ENCODE measurements at regions not wholly inside any gene's neighbourhood (a gene's known extent, or its start where the extent isn't known, plus 50 kb on each side); places are given as distances from the start of the nearest gene placed in this dataset.

DNA sequence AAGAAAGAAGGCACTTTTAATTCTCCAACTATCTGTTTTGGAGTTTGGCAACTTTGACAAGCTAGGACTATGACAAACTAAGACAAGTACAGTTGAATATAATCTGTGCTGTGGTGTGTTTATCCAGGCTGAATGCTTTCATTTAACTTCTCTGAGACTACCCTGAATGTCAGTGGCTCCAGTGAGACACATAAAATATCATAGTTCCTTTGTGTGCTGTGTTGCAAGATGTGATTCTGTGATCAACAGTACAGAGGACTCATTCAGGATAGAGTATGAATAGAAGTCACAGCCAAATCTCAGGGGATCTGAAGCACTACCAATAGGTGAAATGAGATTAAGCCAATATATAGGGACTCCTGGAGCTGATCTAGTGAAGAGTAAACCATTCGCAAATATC, 876.9 kb upstream of the FBXO33 start:
- no peaks in the 10 kb centered on the region for H3K9me3 ChIP-seq (ENCODE audit: control insufficient read depth, insufficient read depth, low read length)
- H3K36me3 ChIP-seq (ENCODE audit: control insufficient read depth, insufficient read depth, low read length) = no peaks in the 10 kb centered on the region
- no peaks in the 10 kb centered on the region for H3K27me3 ChIP-seq (ENCODE audit: control insufficient read depth, insufficient read depth, low read length)
- no peak overlapping the region for H3K27ac ChIP-seq (ENCODE audit: low read depth, low read length)
- H3K4me1 ChIP-seq (ENCODE audit: control insufficient read depth, insufficient read depth, low read length) = no peaks in the 10 kb centered on the region
- H3K9ac ChIP-seq (ENCODE audit: low read depth, low read length) = no peak overlapping the region
- H3K4me3 ChIP-seq (ENCODE audit: low read depth, low read length) = no peak overlapping the region

DNA sequence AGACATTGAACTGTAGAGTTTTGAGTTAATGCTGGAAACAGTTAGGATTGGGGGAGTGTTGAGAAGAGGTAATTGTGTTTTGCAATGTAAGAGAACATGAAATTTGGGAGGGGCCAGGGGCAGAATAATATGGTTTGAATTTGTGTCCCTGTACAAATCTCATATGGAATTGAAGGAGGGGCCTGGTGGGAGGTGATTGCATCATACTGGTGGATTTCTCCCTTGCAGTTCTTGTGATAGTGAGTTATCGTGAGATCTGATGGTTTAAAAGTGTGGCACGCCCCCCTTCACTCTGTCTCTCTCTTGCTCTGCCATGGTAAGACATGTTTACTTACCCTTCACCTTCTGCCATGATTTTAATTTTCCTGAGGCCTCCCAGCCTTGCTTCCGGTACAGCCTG, 876.0 kb upstream of the FBXO33 start:
- Histone ChIP-seq H3K36me3 (ENCODE audit: control insufficient read depth, insufficient read depth, low read length) (no peaks in the 10 kb centered on the region), H3K4me3 (ENCODE audit: low read depth, low read length) (no peak overlapping the region), H3K9me3 (ENCODE audit: control insufficient read depth, insufficient read depth, low read length) (no peaks in the 10 kb centered on the region), H3K27me3 (ENCODE audit: control insufficient read depth, insufficient read depth, low read length) (no peaks in the 10 kb centered on the region), H3K4me1 (ENCODE audit: control insufficient read depth, insufficient read depth, low read length) (no peaks in the 10 kb centered on the region), H3K9ac (ENCODE audit: low read depth, low read length) (no peak overlapping the region), H3K27ac (ENCODE audit: low read depth, low read length) (no peak overlapping the region)

DNA sequence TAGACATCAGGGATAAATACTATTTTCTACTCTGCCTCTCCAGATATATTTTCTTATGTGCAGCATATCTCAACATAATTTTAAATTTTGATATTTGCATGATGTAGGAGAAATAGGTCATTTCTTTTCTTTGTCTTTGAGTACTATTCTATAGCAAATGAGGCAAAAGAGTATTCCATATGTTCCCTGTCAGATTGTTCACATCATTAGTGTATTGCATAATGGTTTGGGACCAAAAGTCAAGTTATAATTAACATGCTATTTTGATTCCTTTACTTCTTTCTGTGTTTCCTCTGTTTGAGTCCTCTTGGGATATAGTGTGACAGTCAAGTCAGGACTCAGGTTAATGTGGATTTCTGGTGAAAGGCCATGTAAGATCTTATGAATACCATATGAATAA, 864.6 kb upstream of the FBXO33 start:
- H3K36me3 ChIP-seq (ENCODE audit: control insufficient read depth, insufficient read depth, low read length) = no peaks in the 10 kb centered on the region

DNA sequence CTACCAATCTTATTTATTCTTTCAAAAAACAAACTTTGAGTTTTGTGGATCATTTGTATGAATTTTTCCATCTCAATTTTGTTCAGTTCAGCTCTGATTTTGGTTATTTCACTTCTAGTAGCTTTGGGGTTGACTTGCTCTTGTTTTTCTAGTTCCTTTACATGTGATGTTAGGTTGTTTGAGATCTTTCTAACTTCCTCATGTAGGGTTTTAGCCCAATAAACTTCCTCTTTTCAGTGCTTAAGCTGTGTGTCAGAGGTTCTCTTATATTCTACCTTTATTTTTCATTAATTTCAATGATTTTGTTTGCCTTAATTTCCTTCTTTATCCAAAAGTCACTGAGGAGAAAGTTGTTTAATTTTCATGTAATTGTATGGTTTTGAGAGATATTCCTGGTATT, 860.4 kb upstream of the FBXO33 start:
- Histone ChIP-seq H3K9me3 (ENCODE audit: control insufficient read depth, insufficient read depth, low read length) (peaks cover 9% of the 10 kb centered on the region), H3K4me1 (ENCODE audit: control insufficient read depth, insufficient read depth, low read length) (no peaks in the 10 kb centered on the region), H3K9ac (ENCODE audit: low read depth, low read length) (no peak overlapping the region), H3K27me3 (ENCODE audit: control insufficient read depth, insufficient read depth, low read length) (no peaks in the 10 kb centered on the region), H3K4me3 (ENCODE audit: low read depth, low read length) (no peak overlapping the region), H3K27ac (ENCODE audit: low read depth, low read length) (no peak overlapping the region), H3K36me3 (ENCODE audit: control insufficient read depth, insufficient read depth, low read length) (no peaks in the 10 kb centered on the region)

More for the DNA sequence above, 864.6 kb upstream of the FBXO33 start:
- H3K27me3 ChIP-seq (ENCODE audit: control insufficient read depth, insufficient read depth, low read length) = no peaks in the 10 kb centered on the region
- peaks cover 9% of the 10 kb centered on the region for H3K9me3 ChIP-seq (ENCODE audit: control insufficient read depth, insufficient read depth, low read length)
- no peak overlapping the region for H3K9ac ChIP-seq (ENCODE audit: low read depth, low read length)
- no peak overlapping the region for H3K27ac ChIP-seq (ENCODE audit: low read depth, low read length)
- H3K4me3 ChIP-seq (ENCODE audit: low read depth, low read length) = no peak overlapping the region
- no peaks in the 10 kb centered on the region for H3K4me1 ChIP-seq (ENCODE audit: control insufficient read depth, insufficient read depth, low read length)

- no peaks in the 10 kb centered on the region for H3K4me1 ChIP-seq (ENCODE audit: control insufficient read depth, insufficient read depth, low read length)
- H3K9me3 ChIP-seq (ENCODE audit: control insufficient read depth, insufficient read depth, low read length) = no peaks in the 10 kb centered on the region; the same call in 1 of the 2 replicates
- H3K4me3 ChIP-seq (ENCODE audit: low read depth, low read length) = no peak overlapping the region
- H3K36me3 ChIP-seq (ENCODE audit: control insufficient read depth, insufficient read depth, low read length) = no peaks in the 10 kb centered on the region
- no peak overlapping the region for H3K9ac ChIP-seq (ENCODE audit: low read depth, low read length)
- no peaks in the 10 kb centered on the region for H3K27me3 ChIP-seq (ENCODE audit: control insufficient read depth, insufficient read depth, low read length)
- H3K27ac ChIP-seq (ENCODE audit: low read depth, low read length) = no peak overlapping the region
These were observed 850.0 kb upstream of the FBXO33 start for GRCh38 chr14:40282196-40282595.

DNA sequence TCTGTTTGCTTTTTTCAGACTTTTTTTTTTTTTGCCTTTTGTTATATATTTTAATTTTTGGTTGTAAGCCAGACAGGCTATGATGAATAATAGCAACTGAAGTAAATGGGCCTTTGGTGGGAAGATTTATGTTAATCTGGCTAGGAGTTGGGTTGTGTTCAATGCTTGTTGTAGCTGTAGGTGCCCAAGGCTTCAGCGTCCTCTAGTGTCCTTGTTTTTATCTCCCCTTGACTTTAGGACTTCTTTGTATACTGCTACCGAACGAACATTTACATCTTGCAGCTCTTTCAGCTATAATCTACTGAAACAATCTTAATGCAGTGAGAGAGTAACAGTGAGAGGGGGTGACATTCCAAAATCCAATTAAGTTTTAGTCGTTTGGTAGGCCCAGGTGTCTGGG, 848.4 kb upstream of the FBXO33 start:
- Histone ChIP-seq H3K4me1 (ENCODE audit: control insufficient read depth, insufficient read depth, low read length) (no peaks in the 10 kb centered on the region), H3K9ac (ENCODE audit: low read depth, low read length) (no peak overlapping the region), H3K9me3 (ENCODE audit: control insufficient read depth, insufficient read depth, low read length) (no peaks in the 10 kb centered on the region; the same call in 1 of the 2 replicates), H3K27ac (ENCODE audit: low read depth, low read length) (no peak overlapping the region), H3K27me3 (ENCODE audit: control insufficient read depth, insufficient read depth, low read length) (no peaks in the 10 kb centered on the region), H3K4me3 (ENCODE audit: low read depth, low read length) (no peak overlapping the region), H3K36me3 (ENCODE audit: control insufficient read depth, insufficient read depth, low read length) (no peaks in the 10 kb centered on the region)

DNA sequence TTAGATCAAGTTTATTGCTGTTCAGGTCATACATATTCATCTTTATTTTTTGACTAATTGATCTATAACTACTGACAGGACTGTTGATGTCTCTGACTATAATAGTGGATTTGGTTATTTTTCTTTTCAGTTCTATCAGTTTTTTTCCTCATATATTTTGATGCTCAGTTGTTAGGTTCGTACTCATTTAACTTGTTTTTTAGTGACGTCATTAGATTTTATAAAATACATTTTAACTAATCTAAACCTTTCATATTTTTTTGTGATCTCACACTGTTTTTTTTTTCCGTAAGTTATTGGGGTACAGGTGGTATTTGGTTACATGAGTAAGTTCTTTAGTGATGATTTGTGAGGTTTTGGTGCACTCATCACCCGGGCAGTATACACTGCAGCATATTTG, 841.2 kb upstream of the FBXO33 start:
- no peaks in the 10 kb centered on the region for H3K27me3 ChIP-seq (ENCODE audit: control insufficient read depth, insufficient read depth, low read length)
- no peak overlapping the region for H3K4me3 ChIP-seq (ENCODE audit: low read depth, low read length)
- H3K9ac ChIP-seq (ENCODE audit: low read depth, low read length) = no peak overlapping the region
- no peaks in the 10 kb centered on the region for H3K9me3 ChIP-seq (ENCODE audit: control insufficient read depth, insufficient read depth, low read length)
- peaks cover 6% of the 10 kb centered on the region; the same call in 1 of the 2 replicates for H3K4me1 ChIP-seq (ENCODE audit: control insufficient read depth, insufficient read depth, low read length)
- H3K27ac ChIP-seq (ENCODE audit: low read depth, low read length) = no peak overlapping the region
- H3K36me3 ChIP-seq (ENCODE audit: control insufficient read depth, insufficient read depth, low read length) = no peaks in the 10 kb centered on the region

- Histone ChIP-seq H3K27ac (ENCODE audit: low read depth, low read length) (no peak overlapping the region), H3K36me3 (ENCODE audit: control insufficient read depth, insufficient read depth, low read length) (no peaks in the 10 kb centered on the region), H3K27me3 (ENCODE audit: control insufficient read depth, insufficient read depth, low read length) (no peaks in the 10 kb centered on the region), H3K4me1 (ENCODE audit: control insufficient read depth, insufficient read depth, low read length) (peaks cover 6% of the 10 kb centered on the region; the same call in 1 of the 2 replicates), H3K9ac (ENCODE audit: low read depth, low read length) (no peak overlapping the region), H3K9me3 (ENCODE audit: control insufficient read depth, insufficient read depth, low read length) (no peaks in the 10 kb centered on the region), H3K4me3 (ENCODE audit: low read depth, low read length) (no peak overlapping the region)
These were observed 839.2 kb upstream of the FBXO33 start for GRCh38 chr14:40271480-40271879.

DNA sequence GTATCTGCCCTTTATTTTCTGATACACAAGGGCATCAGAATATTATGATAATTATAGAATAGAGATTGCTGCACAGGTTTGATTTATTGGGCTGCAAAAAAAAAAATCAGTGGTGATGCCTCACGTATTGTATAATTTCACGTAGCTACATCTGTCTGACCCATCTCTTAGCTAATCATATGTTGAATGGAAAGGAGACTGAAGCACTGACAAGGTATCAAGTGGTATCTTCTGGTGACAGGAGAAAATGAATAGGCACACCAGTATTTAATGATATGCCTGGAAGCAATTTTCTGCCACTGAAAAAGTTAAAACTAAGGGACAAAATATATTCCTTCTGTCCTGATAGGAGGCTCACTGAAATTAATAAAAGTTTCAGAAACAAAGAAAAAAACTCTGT, 837.2 kb upstream of the FBXO33 start:
- no peaks in the 10 kb centered on the region for H3K27me3 ChIP-seq (ENCODE audit: control insufficient read depth, insufficient read depth, low read length)
- no peaks in the 10 kb centered on the region for H3K9me3 ChIP-seq (ENCODE audit: control insufficient read depth, insufficient read depth, low read length)
- H3K9ac ChIP-seq (ENCODE audit: low read depth, low read length) = no peak overlapping the region
- no peaks in the 10 kb centered on the region for H3K36me3 ChIP-seq (ENCODE audit: control insufficient read depth, insufficient read depth, low read length)
- H3K4me3 ChIP-seq (ENCODE audit: low read depth, low read length) = no peak overlapping the region
- H3K4me1 ChIP-seq (ENCODE audit: control insufficient read depth, insufficient read depth, low read length) = peaks cover 6% of the 10 kb centered on the region; the same call in 1 of the 2 replicates
- no peak overlapping the region for H3K27ac ChIP-seq (ENCODE audit: low read depth, low read length)

DNA sequence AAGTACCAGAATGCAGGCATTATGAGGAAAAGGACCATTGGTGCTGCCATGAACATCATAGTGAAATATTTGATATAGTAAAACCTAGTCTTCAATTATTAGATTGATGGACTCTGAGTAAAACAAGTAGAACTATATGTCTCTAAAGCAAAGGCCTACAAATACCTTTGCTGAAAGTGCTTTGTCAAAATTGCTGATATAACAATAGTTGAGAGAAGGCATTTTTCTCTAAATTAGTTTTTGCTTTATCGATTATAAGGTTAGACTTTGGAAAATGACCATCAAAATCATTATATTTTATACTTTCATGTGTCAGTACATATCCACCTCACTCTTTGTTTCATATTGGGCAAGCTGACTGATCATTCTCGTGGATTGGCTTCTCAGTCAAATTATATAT, 836.0 kb upstream of the FBXO33 start:
- H3K9me3 ChIP-seq (ENCODE audit: control insufficient read depth, insufficient read depth, low read length) = no peaks in the 10 kb centered on the region
- no peaks in the 10 kb centered on the region for H3K27me3 ChIP-seq (ENCODE audit: control insufficient read depth, insufficient read depth, low read length)
- H3K9ac ChIP-seq (ENCODE audit: low read depth, low read length) = no peak overlapping the region
- no peak overlapping the region for H3K27ac ChIP-seq (ENCODE audit: low read depth, low read length)
- peaks cover 6% of the 10 kb centered on the region; the same call in 1 of the 2 replicates for H3K4me1 ChIP-seq (ENCODE audit: control insufficient read depth, insufficient read depth, low read length)
- H3K4me3 ChIP-seq (ENCODE audit: low read depth, low read length) = no peak overlapping the region
- no peaks in the 10 kb centered on the region for H3K36me3 ChIP-seq (ENCODE audit: control insufficient read depth, insufficient read depth, low read length)

DNA sequence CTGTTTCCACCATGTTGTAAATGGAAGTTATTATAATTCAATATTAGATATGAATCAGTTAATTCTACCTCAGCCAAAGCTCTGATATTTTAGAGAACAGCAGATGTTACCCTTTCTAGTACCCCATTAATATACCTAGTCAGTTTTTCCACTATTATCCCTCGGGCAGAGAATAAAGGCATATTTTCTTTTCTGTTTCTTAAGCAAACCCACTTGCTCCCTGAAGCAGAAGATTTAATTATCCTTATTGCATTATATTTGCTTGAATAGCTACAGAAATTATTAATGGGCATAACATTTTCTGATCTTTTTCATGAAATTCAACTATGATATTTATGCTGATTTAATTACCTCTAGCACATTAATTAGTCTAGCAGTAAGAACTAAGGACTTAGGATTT, 832.9 kb upstream of the FBXO33 start:
- Histone ChIP-seq H3K9me3 (ENCODE audit: control insufficient read depth, insufficient read depth, low read length) (no peaks in the 10 kb centered on the region), H3K9ac (ENCODE audit: low read depth, low read length) (no peak overlapping the region), H3K27me3 (ENCODE audit: control insufficient read depth, insufficient read depth, low read length) (no peaks in the 10 kb centered on the region), H3K4me3 (ENCODE audit: low read depth, low read length) (no peak overlapping the region), H3K36me3 (ENCODE audit: control insufficient read depth, insufficient read depth, low read length) (no peaks in the 10 kb centered on the region), H3K4me1 (ENCODE audit: control insufficient read depth, insufficient read depth, low read length) (no peaks in the 10 kb centered on the region), H3K27ac (ENCODE audit: low read depth, low read length) (no peak overlapping the region)

Data from HUES48 (cell line).